Astrocyte (in vitro differentiated cells and primary cell): ENCODE measurements at regions not wholly inside any gene's neighbourhood (a gene's known extent, or its start where the extent isn't known, plus 50 kb on each side); places are given as distances from the start of the nearest gene placed in this dataset.

Experiments
- CTCF ChIP-seq: IDR thresholded peaks from 2 replicates; pipeline ENCODE4 v1.5.1; 2011; ENCODE audit warnings: low read depth, mild to moderate bottlenecking, inconsistent platforms, low read length, moderate library complexity; ENCODE audit not compliant: insufficient read depth
- EZH2 ChIP-seq: IDR thresholded peaks from 2 replicates; pipeline ENCODE4 v1.6.1; 2012; ENCODE audit warnings: mild to moderate bottlenecking, low read length, inconsistent platforms; ENCODE audit not compliant: insufficient read depth

DNA sequence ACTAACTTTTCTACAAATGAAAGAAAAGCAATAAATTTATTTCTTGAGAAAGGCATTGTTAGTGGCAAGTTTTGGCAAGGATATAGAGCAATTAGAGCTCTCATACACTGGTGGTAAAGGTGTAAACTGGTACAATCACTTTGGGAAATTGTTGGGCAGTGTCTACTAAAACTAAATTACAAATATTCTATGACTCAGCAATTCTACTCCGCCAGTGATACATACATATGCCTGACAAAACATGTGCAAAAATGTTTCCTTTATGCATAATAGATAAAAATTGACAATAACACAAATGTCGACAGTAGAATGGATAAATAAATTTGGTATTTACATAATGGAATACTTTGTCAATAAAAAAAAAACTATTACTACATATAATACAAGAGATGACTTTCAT is 96.3 kb upstream of the SATB2 start:
- TF ChIP-seq EZH2 (no peak), CTCF (no peak)
